GM21825 (cell line): ENCODE measurements at regions not wholly inside any gene's neighbourhood (a gene's known extent, or its start where the extent isn't known, plus 50 kb on each side); places are given as distances from the start of the nearest gene placed in this dataset.

Experiments used
- ATAC-seq: cut with Tn5 transposase; IDR thresholded peaks from one replicate; pipeline ENCODE4 v1.9.1; 2021; ENCODE audit warnings: mild to moderate bottlenecking, moderate library complexity; ENCODE audit not compliant: unreplicated experiment

GRCh38 chr19:23855676-23856075 is 59.0 kb upstream of the ZNF726 start:
- no peak for ATAC-seq

GRCh38 chr19:23851966-23852365 is 62.7 kb upstream of the ZNF726 start:
- ATAC-seq, result no peak

GRCh38 chr19:23832717-23833327 is 74.1 kb upstream of the ZNF681 start:
- no peak for ATAC-seq

- ATAC-seq, result peak; percentile 72
Measured at GRCh38 chr19:23823952-23824389, 65.3 kb upstream of the ZNF681 start.

GRCh38 chr19:23822735-23823134 is 64.0 kb upstream of the ZNF681 start:
- no peak for ATAC-seq

- no peak for ATAC-seq
Measured at GRCh38 chr19:23817519-23817918, 58.8 kb upstream of the ZNF681 start.

GRCh38 chr19:23810496-23810895 is 51.8 kb upstream of the ZNF681 start:
- no peak for ATAC-seq
